OCI-LY7 (cell line): ENCODE measurements at regions not wholly inside any gene's neighbourhood (a gene's known extent, or its start where the extent isn't known, plus 50 kb on each side); places are given as distances from the start of the nearest gene placed in this dataset.

Source experiments
- BruUV-seq: library from RNA; stranded (reverse); fragments of 400-500 nt; replicated peaks from 2 replicates; lab custom pipeline; 2021; lab: Mats Ljungman, UMichigan
- CTCF ChIA-PET: fragments of 300-600 bp; sonication (Branson Sonifier 250); formaldehyde crosslinking; loops from one replicate; lab custom pipeline; 2022; ENCODE audit warnings: antibody characterized with exemption; ENCODE audit not compliant: unreplicated experiment; lab: Charles Lee
- POLR2A ChIA-PET: fragments of 300-600 bp; sonication (Branson Sonifier 250); formaldehyde crosslinking; loops from one replicate; lab custom pipeline; 2022; ENCODE audit warnings: antibody characterized with exemption; lab: Charles Lee
- DNase-seq: peaks from one replicate; pipeline ENCODE4 v3.0.0-alpha.2; 2015; ENCODE audit warnings: low spot score
- H2AFZ ChIP-seq: fragments of 200-600 bp; sonication (generic), shearing (Covaris generic); 2 replicates; pipeline ENCODE4 v1.6.1; 2014; ENCODE audit warnings: mild to moderate bottlenecking, antibody characterized with exemption, low read length, moderate library complexity
- H3K27ac ChIP-seq: fragments of 200-600 bp; sonication (generic); 2 replicates; pipeline ENCODE4 v1.5.1; 2014; ENCODE audit warnings: mixed run types, low read depth, mild to moderate bottlenecking, moderate library complexity, low read length, inconsistent platforms; ENCODE audit not compliant: poor library complexity, severe bottlenecking
- H3K36me3 ChIP-seq: fragments of 200-600 bp; sonication (generic); 2 replicates; pipeline ENCODE4 v1.6.1; 2014; ENCODE audit warnings: mild to moderate bottlenecking, antibody characterized with exemption, low read length, moderate library complexity, mixed read lengths; ENCODE audit not compliant: insufficient read depth
- H3K4me1 ChIP-seq: fragments of 200-600 bp; sonication (generic); 2 replicates; pipeline ENCODE4 v1.5.1; 2014; ENCODE audit warnings: mild to moderate bottlenecking, low read length; ENCODE audit not compliant: insufficient read depth, poor library complexity, severe bottlenecking
- H3K4me2 ChIP-seq: fragments of 200-600 bp; sonication (generic); 2 replicates; pipeline ENCODE4 v1.6.1; 2014; ENCODE audit warnings: mild to moderate bottlenecking, low read length
- H3K4me3 ChIP-seq: fragments of 200-600 bp; sonication (generic); 2 replicates; pipeline ENCODE4 v1.5.1; 2014; ENCODE audit warnings: mild to moderate bottlenecking, low read depth, low read length; ENCODE audit not compliant: poor library complexity, severe bottlenecking
- H3K79me2 ChIP-seq: fragments of 200-600 bp; sonication (generic); 2 replicates; pipeline ENCODE4 v1.6.1; 2016; ENCODE audit warnings: low read depth, mild to moderate bottlenecking, low read length, moderate library complexity, mixed read lengths; ENCODE audit not compliant: insufficient read depth
- H3K9me2 ChIP-seq: fragments of 200-600 bp; sonication (generic); 2 replicates; pipeline ENCODE4 v1.6.1; 2016; ENCODE audit warnings: mild to moderate bottlenecking, low read length, mixed read lengths; ENCODE audit not compliant: insufficient read depth
- H3K9me3 ChIP-seq: fragments of 200-600 bp; sonication (generic); 2 replicates; pipeline ENCODE4 v1.6.1; 2014; ENCODE audit warnings: mild to moderate bottlenecking, mixed run types, low read length, mixed read lengths
- H4K20me1 ChIP-seq: fragments of 200-600 bp; sonication (generic); 2 replicates; pipeline ENCODE4 v1.6.1; 2014; ENCODE audit warnings: mild to moderate bottlenecking, antibody characterized with exemption, low read length, moderate library complexity, mixed read lengths; ENCODE audit not compliant: insufficient read depth
- CTCF ChIP-seq: fragments of 200-600 bp; sonication (generic); conservative IDR thresholded peaks from 2 replicates; pipeline ENCODE4 v1.5.1; 2014; ENCODE audit warnings: mild to moderate bottlenecking, antibody characterized with exemption, low read length, moderate library complexity, mixed read lengths
- EZH2phosphoT487 ChIP-seq: fragments of 200-600 bp; sonication (generic); IDR thresholded peaks from 2 replicates; pipeline ENCODE4 v1.6.1; 2018; ENCODE audit warnings: low read depth, borderline replicate concordance, mild to moderate bottlenecking, mixed run types, antibody characterized with exemption, low read length, moderate library complexity, mixed read lengths
- intact Hi-C: fragments of 100-400 bp; cut with micrococcal nuclease; formaldehyde crosslinking; loops from one replicate; pipeline ENCODE4 v1.10.0; 2022; ENCODE audit not compliant: unreplicated experiment

GRCh38 chr5:50923768-50924494 is 257.5 kb downstream of the PARP8 start:
- Histone ChIP-seq H3K36me3 (no peaks in the 10 kb centered on the region), H3K4me1 (no peaks in the 10 kb centered on the region), H3K79me2 (no peaks in the 10 kb centered on the region), H3K9me2 (no peaks in the 10 kb centered on the region), H2AFZ (no peak overlapping the region), H4K20me1 (no peaks in the 10 kb centered on the region), H3K4me2 (no peak overlapping the region), H3K27ac (no peak overlapping the region), H3K4me3 (no peak overlapping the region), H3K9me3 (no peaks in the 10 kb centered on the region)
- no peak for DNase-seq
- BruUV-seq = no TSS peak
- TF ChIP-seq EZH2phosphoT487 (no peak), CTCF (no peak)
- POLR2A ChIA-PET = no interaction called here
- intact Hi-C loops = no loop called here
- CTCF ChIA-PET = no interaction called here

GRCh38 chr5:50927953-50928352 is 261.5 kb downstream of the PARP8 start:
- Histone ChIP-seq H3K4me2 (no peak overlapping the region), H4K20me1 (no peaks in the 10 kb centered on the region), H2AFZ (no peak overlapping the region), H3K4me3 (no peak overlapping the region), H3K9me2 (no peaks in the 10 kb centered on the region), H3K9me3 (no peaks in the 10 kb centered on the region), H3K27ac (no peak overlapping the region), H3K79me2 (no peaks in the 10 kb centered on the region), H3K4me1 (no peaks in the 10 kb centered on the region), H3K36me3 (no peaks in the 10 kb centered on the region)
- TF ChIP-seq CTCF (no peak), EZH2phosphoT487 (no peak)
- intact Hi-C loops = no loop called here
- ChIA-PET CTCF (no interaction called here), POLR2A (no interaction called here)
- no TSS peak for BruUV-seq
- DNase-seq = no peak

GRCh38 chr5:50929174-50929573 is 262.7 kb downstream of the PARP8 start:
- no TSS peak for BruUV-seq
- ChIA-PET CTCF (no interaction called here), POLR2A (interaction anchor here (0.6 to 1.1 kb wide), 2 partner anchors 10 to 45 kb away, joined by 3 to 4 read pairs; no protein-coding TSS in a partner anchor)
- H2AFZ ChIP-seq = no peak overlapping the region
- no peaks in the 10 kb centered on the region for H4K20me1 ChIP-seq
- intact Hi-C loops = no loop called here
- no peaks in the 10 kb centered on the region for H3K79me2 ChIP-seq
- no peaks in the 10 kb centered on the region for H3K9me3 ChIP-seq
- no peaks in the 10 kb centered on the region for H3K9me2 ChIP-seq
- H3K4me1 ChIP-seq = no peaks in the 10 kb centered on the region
- H3K4me2 ChIP-seq = no peak overlapping the region
- TF ChIP-seq EZH2phosphoT487 (no peak), CTCF (no peak)
- H3K36me3 ChIP-seq = no peaks in the 10 kb centered on the region
- H3K27ac ChIP-seq = no peak overlapping the region
- H3K4me3 ChIP-seq = no peak overlapping the region
- no peak for DNase-seq
